AG04449 (cell line): ENCODE measurements at regions not wholly inside any gene's neighbourhood (a gene's known extent, or its start where the extent isn't known, plus 50 kb on each side); places are given as distances from the start of the nearest gene placed in this dataset.

Experiments
- CTCF ChIA-PET: fragments of 350-600 bp; formaldehyde crosslinking; extraction: SDS; loops from one replicate; lab custom pipeline; 2021; ENCODE audit warnings: antibody characterized with exemption; lab: Yijun Ruan, JAX
- POLR2A ChIA-PET: fragments of 400-600, 350-600 bp; formaldehyde crosslinking; extraction: SDS; loops from one replicate; lab custom pipeline; 2020; ENCODE audit warnings: antibody characterized with exemption, inconsistent platforms; lab: Yijun Ruan, JAX
- DNase-seq: peaks from one replicate; pipeline ENCODE4 v3.0.0-alpha.2; 2010; ENCODE audit warnings: low read depth, low spot score
- H3K4me3 ChIP-seq: 2 replicates; pipeline ENCODE4 v1.5.1; 2011; ENCODE audit warnings: low read depth, mild to moderate bottlenecking, control low read depth, low read length
- TF ChIP-seq, protein P1 (sequence below): IDR thresholded peaks from one replicate; pipeline ENCODE4 v1.5.1; 2011; ENCODE audit warnings: mild to moderate bottlenecking, moderate library complexity, low read length, control low read depth, inconsistent platforms; ENCODE audit not compliant: insufficient read depth; ENCODE audit errors: missing control alignments

DNA sequence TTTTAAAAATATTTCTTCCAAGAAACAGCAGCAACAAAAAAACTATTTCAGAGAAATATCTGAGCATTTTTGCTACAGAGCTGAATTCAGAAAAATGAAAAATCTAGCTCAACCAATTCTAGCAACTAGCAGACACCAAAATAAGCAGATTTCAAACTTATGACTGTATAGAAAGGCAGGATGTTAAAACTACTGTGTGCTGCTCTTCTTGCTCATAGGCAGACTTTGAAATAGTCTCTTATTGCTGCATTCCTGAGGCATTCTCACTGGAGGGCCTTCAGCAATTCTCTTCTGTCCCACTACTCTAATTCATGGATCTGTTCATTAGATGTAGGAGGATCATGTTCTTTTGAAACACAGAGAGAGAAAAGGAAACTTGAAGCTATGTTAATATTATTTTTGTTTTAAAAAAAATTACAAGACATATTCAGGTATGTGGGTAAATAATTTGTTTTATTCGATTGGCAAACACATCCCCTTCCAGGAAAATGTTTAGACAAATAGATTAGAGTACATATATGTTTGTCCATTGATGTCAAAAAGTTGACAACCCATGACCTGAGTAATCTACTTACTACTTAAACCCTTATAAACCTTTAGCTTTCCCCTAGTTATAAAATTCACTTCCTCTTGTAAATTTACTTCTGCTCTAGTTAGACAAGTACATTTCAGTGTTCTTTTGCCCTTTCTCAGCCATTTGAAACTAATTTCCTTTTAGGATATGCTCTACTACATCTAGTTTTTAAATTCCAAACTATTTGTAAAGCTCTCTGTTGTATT, 428.2 kb upstream of the POT1 start:
- no peak for DNase-seq
- POLR2A ChIA-PET, result no interaction called here
- CTCF ChIA-PET, result no interaction called here
- H3K4me3 ChIP-seq, result no peak overlapping the region
- TF ChIP-seq, protein P1, sequence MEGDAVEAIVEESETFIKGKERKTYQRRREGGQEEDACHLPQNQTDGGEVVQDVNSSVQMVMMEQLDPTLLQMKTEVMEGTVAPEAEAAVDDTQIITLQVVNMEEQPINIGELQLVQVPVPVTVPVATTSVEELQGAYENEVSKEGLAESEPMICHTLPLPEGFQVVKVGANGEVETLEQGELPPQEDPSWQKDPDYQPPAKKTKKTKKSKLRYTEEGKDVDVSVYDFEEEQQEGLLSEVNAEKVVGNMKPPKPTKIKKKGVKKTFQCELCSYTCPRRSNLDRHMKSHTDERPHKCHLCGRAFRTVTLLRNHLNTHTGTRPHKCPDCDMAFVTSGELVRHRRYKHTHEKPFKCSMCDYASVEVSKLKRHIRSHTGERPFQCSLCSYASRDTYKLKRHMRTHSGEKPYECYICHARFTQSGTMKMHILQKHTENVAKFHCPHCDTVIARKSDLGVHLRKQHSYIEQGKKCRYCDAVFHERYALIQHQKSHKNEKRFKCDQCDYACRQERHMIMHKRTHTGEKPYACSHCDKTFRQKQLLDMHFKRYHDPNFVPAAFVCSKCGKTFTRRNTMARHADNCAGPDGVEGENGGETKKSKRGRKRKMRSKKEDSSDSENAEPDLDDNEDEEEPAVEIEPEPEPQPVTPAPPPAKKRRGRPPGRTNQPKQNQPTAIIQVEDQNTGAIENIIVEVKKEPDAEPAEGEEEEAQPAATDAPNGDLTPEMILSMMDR, result no peak

DNA sequence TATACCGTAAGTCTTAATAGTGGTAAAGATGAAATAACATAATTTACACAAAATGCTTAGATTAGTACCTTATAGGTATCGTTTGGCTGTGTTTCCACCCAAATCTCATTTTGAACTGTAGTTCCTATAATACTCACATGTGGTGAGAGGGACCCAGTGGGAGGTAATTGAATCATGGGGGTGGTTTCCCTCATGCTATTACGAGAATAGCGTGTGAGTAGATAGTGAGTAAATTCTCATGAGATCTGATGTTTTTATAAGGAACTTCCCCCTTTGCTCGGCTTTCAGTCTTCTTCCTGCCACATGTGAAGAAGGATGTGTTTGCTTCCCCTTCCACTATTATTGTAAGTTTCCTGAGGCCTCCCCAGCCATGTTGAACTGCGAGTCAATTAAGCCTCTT, 426.3 kb upstream of the POT1 start:
- ChIA-PET CTCF (no interaction called here), POLR2A (no interaction called here)
- DNase-seq, result no peak

DNA sequence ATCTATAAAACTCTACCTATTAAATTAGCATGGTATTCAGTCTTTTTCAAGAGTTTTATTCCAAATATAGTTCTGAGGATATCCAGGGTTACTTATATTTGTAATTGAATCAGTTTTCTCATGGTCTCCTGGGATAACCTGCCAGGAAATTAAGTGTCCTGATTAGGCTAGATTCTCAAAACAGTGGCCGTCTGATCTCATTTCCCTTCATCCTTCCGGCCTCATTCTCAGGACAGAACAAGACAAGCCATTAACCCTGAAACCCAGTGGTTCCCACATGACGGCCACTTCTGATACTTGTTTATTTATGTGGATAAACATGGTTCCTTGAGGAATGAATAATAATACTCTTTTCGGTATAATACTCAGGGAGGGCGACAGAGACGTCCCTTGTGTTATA, 417.6 kb upstream of the POT1 start:
- H3K4me3 ChIP-seq, result no peak overlapping the region
- CTCF ChIA-PET, result no interaction called here
- POLR2A ChIA-PET, result no interaction called here
- DNase-seq, result no peak
- TF ChIP-seq, protein P1, result no peak

More for the DNA sequence above, 426.3 kb upstream of the POT1 start:
- TF ChIP-seq, protein P1, result no peak
- no peak overlapping the region for H3K4me3 ChIP-seq

DNA sequence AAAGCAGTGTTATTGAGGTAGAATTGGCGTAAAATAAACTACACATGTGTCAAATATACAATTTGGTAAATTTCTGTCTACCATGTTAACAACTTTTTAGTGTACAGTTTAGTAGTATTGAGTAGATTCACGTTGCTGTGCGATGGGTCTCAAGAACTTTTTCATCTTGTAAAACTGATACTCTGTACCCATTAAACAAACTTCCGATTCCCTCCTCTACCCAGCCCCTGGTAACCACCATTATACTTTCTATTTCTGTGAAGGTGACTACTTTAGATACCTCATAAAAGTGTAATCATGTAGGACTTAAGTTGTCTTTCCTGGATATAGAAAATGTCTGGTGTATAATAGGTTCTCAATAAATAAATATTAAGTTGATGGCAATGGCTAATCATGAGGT, 408.5 kb upstream of the POT1 start:
- ChIA-PET CTCF (no interaction called here), POLR2A (no interaction called here)
- TF ChIP-seq, protein P1, result no peak
- no peak overlapping the region for H3K4me3 ChIP-seq
- DNase-seq, result no peak

DNA sequence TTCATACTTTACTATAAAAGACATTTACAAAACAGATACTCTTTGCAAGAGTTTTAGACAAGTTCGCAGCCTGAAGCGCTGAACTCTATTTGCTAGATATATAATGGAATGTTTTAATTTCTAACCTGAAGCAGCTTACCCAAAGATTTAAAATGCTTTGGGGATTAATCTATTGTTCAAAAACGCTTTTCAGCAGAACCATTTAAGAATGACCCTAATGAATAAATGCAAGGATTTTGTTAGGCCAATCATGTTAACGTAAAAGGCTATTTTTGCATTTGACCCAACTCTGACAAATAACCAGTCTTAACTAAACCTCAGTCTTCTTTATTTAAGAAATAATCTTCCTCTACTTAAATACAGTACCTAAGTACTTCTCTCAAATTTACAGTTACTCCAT, 406.7 kb upstream of the POT1 start:
- DNase-seq, result no peak
- ChIA-PET CTCF (no interaction called here), POLR2A (no interaction called here)
- H3K4me3 ChIP-seq, result no peak overlapping the region
- TF ChIP-seq, protein P1, result no peak

DNA sequence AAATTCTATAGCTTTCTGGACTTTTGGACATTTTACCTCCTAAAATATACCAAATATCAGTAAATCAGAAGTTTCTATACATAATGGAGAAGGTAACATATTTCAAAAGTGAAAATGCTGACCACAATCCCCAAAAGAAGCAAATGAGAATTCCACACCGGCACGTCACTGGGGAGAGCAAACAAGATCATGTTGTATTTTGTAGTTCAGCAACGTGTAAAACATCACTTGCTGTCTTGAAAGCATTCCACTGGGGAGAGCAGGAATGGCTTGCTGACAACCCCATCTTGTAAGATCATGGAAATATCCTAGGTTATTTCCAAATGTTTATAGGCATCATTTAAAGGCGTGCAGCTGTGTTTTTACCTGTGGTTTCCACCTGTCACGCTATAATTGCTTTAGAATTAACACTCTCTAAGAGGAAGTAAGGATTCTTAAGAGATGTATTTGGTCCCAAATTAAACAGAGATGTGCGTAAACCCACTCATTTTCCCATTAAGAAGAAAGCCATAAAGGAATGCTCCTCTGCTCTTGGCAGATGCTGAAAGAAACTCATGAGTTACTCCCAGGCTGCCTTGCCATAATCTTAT, 397.1 kb upstream of the POT1 start:
- ChIA-PET CTCF (no interaction called here), POLR2A (no interaction called here)
- H3K4me3 ChIP-seq, result no peak overlapping the region
- DNase-seq, result no peak
- TF ChIP-seq, protein P1, result no peak
